Muscle layer of colon (tissue), 2 donors: ENCODE measurements at regions not wholly inside any gene's neighbourhood (a gene's known extent, or its start where the extent isn't known, plus 50 kb on each side); places are given as distances from the start of the nearest gene placed in this dataset.

Source experiments
- H3K27ac ChIP-seq: one replicate; pipeline ENCODE4 v1.7.0; 2013; ENCODE audit warnings: low read depth, mild to moderate bottlenecking, low read length, moderate library complexity
- H3K27me3 ChIP-seq, 2 donors: one replicate each; pipeline ENCODE4 v1.7.0; 2013; ENCODE audit warnings: low read length in 2 of 2, mild to moderate bottlenecking in 2 of 2; ENCODE audit not compliant: insufficient read depth in 2 of 2, control insufficient read depth in 1 of 2
- H3K36me3 ChIP-seq: one replicate; pipeline ENCODE4 v1.7.0; 2013; ENCODE audit warnings: mild to moderate bottlenecking, low read length; ENCODE audit not compliant: insufficient read depth
- H3K4me1 ChIP-seq: one replicate; pipeline ENCODE4 v1.7.0; 2013; ENCODE audit warnings: mild to moderate bottlenecking, low read length; ENCODE audit not compliant: insufficient read depth
- H3K4me3 ChIP-seq, 2 donors: one replicate each; pipeline ENCODE4 v1.7.0; 2013; ENCODE audit warnings: low read length in 2 of 2, low read depth in 1 of 2, mild to moderate bottlenecking in 1 of 2, moderate library complexity in 1 of 2
- H3K9ac ChIP-seq: one replicate; pipeline ENCODE4 v1.7.0; 2013; ENCODE audit warnings: low read length
- H3K9me3 ChIP-seq: one replicate; pipeline ENCODE4 v1.7.0; 2013; ENCODE audit warnings: mild to moderate bottlenecking, low read length
- donor health status: abdominal sarcoma.
- donor health status: Adenocarcinoma of cecum.

- Histone ChIP-seq H3K27me3 (no peaks in the 10 kb centered on the region), H3K9me3 (no peaks in the 10 kb centered on the region), H3K4me3 (no peak overlapping the region), H3K36me3 (no peaks in the 10 kb centered on the region), H3K4me1 (peaks cover 7% of the 10 kb centered on the region), H3K27ac (no peak overlapping the region), H3K9ac (no peak overlapping the region)
Observed at GRCh38 chr12:69065775-69066174, 132.8 kb upstream of the CPM start.

- H3K27me3 ChIP-seq, result no peaks in the 10 kb centered on the region
- no peaks in the 10 kb centered on the region for H3K36me3 ChIP-seq
- no peak overlapping the region for H3K9ac ChIP-seq
- no peaks in the 10 kb centered on the region for H3K9me3 ChIP-seq
- peaks cover 3% of the 10 kb centered on the region for H3K4me1 ChIP-seq
- no peak overlapping the region for H3K27ac ChIP-seq
- H3K4me3 ChIP-seq, result no peak overlapping the region
Observed at GRCh38 chr12:69066492-69067373, 133.8 kb upstream of the CPM start.

- Histone ChIP-seq H3K9ac (no peak overlapping the region), H3K27ac (no peak overlapping the region), H3K4me3 (no peak overlapping the region), H3K36me3 (no peaks in the 10 kb centered on the region), H3K27me3 (no peaks in the 10 kb centered on the region), H3K4me1 (no peaks in the 10 kb centered on the region), H3K9me3 (no peaks in the 10 kb centered on the region)
Observed at GRCh38 chr12:69067713-69068112, 134.7 kb upstream of the CPM start.

- H3K9me3 ChIP-seq, result no peaks in the 10 kb centered on the region
- H3K36me3 ChIP-seq, result no peaks in the 10 kb centered on the region
- no peaks in the 10 kb centered on the region for H3K27me3 ChIP-seq
- no peak overlapping the region for H3K27ac ChIP-seq
- H3K4me1 ChIP-seq, result no peaks in the 10 kb centered on the region
- H3K9ac ChIP-seq, result no peak overlapping the region
- H3K4me3 ChIP-seq, result no peak overlapping the region
Observed at GRCh38 chr12:69068448-69068847, 135.5 kb upstream of the CPM start.

GRCh38 chr12:69069479-69069878 lies 136.5 kb upstream of the CPM start:
- no peaks in the 10 kb centered on the region for H3K4me1 ChIP-seq
- H3K4me3 ChIP-seq, result no peak overlapping the region
- H3K27ac ChIP-seq, result no peak overlapping the region
- H3K9ac ChIP-seq, result no peak overlapping the region
- H3K9me3 ChIP-seq, result no peaks in the 10 kb centered on the region
- no peaks in the 10 kb centered on the region for H3K27me3 ChIP-seq
- H3K36me3 ChIP-seq, result no peaks in the 10 kb centered on the region

GRCh38 chr12:69070319-69071090 lies 137.5 kb upstream of the CPM start:
- no peaks in the 10 kb centered on the region for H3K9me3 ChIP-seq
- no peaks in the 10 kb centered on the region for H3K4me1 ChIP-seq
- no peaks in the 10 kb centered on the region for H3K36me3 ChIP-seq
- no peak overlapping the region for H3K4me3 ChIP-seq
- H3K27ac ChIP-seq, result no peak overlapping the region
- no peak overlapping the region for H3K9ac ChIP-seq
- H3K27me3 ChIP-seq, result no peaks in the 10 kb centered on the region

- H3K4me1 ChIP-seq, result no peaks in the 10 kb centered on the region
- no peaks in the 10 kb centered on the region for H3K27me3 ChIP-seq
- H3K36me3 ChIP-seq, result no peaks in the 10 kb centered on the region
- H3K9ac ChIP-seq, result no peak overlapping the region
- H3K27ac ChIP-seq, result no peak overlapping the region
- H3K4me3 ChIP-seq, result no peak overlapping the region
- H3K9me3 ChIP-seq, result no peaks in the 10 kb centered on the region
Observed at GRCh38 chr12:69071091-69071370, 138.1 kb upstream of the CPM start.

- Histone ChIP-seq H3K4me3 (no peak overlapping the region), H3K9ac (no peak overlapping the region), H3K9me3 (no peaks in the 10 kb centered on the region), H3K4me1 (no peaks in the 10 kb centered on the region), H3K36me3 (no peaks in the 10 kb centered on the region), H3K27ac (no peak overlapping the region), H3K27me3 (no peaks in the 10 kb centered on the region)
Observed at GRCh38 chr12:69073035-69073434, 140.1 kb upstream of the CPM start.

GRCh38 chr12:69074556-69075349 lies 141.8 kb upstream of the CPM start:
- Histone ChIP-seq H3K4me1 (no peaks in the 10 kb centered on the region), H3K27ac (no peak overlapping the region), H3K27me3 (no peaks in the 10 kb centered on the region), H3K4me3 (no peak overlapping the region), H3K9me3 (no peaks in the 10 kb centered on the region), H3K36me3 (no peaks in the 10 kb centered on the region), H3K9ac (no peak overlapping the region)

GRCh38 chr12:69083689-69084088 lies 150.7 kb upstream of the CPM start:
- Histone ChIP-seq H3K4me1 (peaks cover 6% of the 10 kb centered on the region), H3K36me3 (no peaks in the 10 kb centered on the region), H3K27me3 (no peaks in the 10 kb centered on the region), H3K9ac (no peak overlapping the region), H3K27ac (no peak overlapping the region), H3K4me3 (no peak overlapping the region), H3K9me3 (no peaks in the 10 kb centered on the region)

GRCh38 chr12:69084816-69085378 lies 151.9 kb upstream of the CPM start:
- no peaks in the 10 kb centered on the region for H3K9me3 ChIP-seq
- no peak overlapping the region for H3K27ac ChIP-seq
- H3K4me1 ChIP-seq, result peaks cover 6% of the 10 kb centered on the region
- H3K4me3 ChIP-seq, result no peak overlapping the region
- no peak overlapping the region for H3K9ac ChIP-seq
- no peaks in the 10 kb centered on the region for H3K27me3 ChIP-seq
- no peaks in the 10 kb centered on the region for H3K36me3 ChIP-seq
